ENCODE measurements at regions not wholly inside any gene's neighbourhood (a gene's known extent, or its start where the extent isn't known, plus 50 kb on each side); places are given as distances from the start of the nearest gene placed in this dataset.

GRCh38 chr5:98713856-98714255, 59.6 kb upstream of the RGMB start:
- Histone ChIP-seq H3K27ac (no peak overlapping the region), H3K4me3 (no peak overlapping the region), H3K4me1 (replicated peaks in 1 of 2) (no peaks in the 10 kb centered on the region)
- ATAC-seq (replicated peaks in 6 of 8): no peak
- in situ Hi-C loops (cut with MboI; ENCODE audit: low pct_unique_long_range_greater_than_20kb in 2 of 9, low sequenced_read_pairs in 9 of 9, unreplicated experiment in 9 of 9): no loop called here

- no peaks in the 10 kb centered on the region for H3K4me1 ChIP-seq (replicated peaks in 1 of 2)
- 0 to 100% (median 52%) methylated on average over 1 to 3 of the region's 3 CpGs for WGBS, 10 experiments
- ATAC-seq (replicated peaks in 6 of 8): no peak
- H3K4me3 ChIP-seq: no peak overlapping the region
- H3K27ac ChIP-seq: no peak overlapping the region
- in situ Hi-C loops (cut with MboI; ENCODE audit: low pct_unique_long_range_greater_than_20kb in 2 of 9, low sequenced_read_pairs in 9 of 9, unreplicated experiment in 9 of 9): no loop called here
Measured at GRCh38 chr5:98714710-98715288, 58.7 kb upstream of the RGMB start.

- no peak for ATAC-seq (replicated peaks in 6 of 8)
- Histone ChIP-seq H3K4me1 (replicated peaks in 1 of 2) (peaks cover 4 to 8% of the 10 kb centered on the region in 2 donors), H3K27ac (no peak overlapping the region), H3K4me3 (no peak overlapping the region)
- in situ Hi-C loops (cut with MboI; ENCODE audit: low pct_unique_long_range_greater_than_20kb in 2 of 9, low sequenced_read_pairs in 9 of 9, unreplicated experiment in 9 of 9): no loop called here
- WGBS, 10 experiments: 8 to 82% (median 45%) methylated on average over 1 of the region's 1 CpG
Measured at GRCh38 chr5:98721231-98721928, 52.1 kb upstream of the RGMB start.

- ATAC-seq (replicated peaks in 6 of 8): no peak
- Histone ChIP-seq H3K27ac (no peak overlapping the region), H3K4me1 (replicated peaks in 1 of 2) (peaks cover 4 to 8% of the 10 kb centered on the region in 2 donors), H3K4me3 (no peak overlapping the region)
- WGBS, 10 experiments: 6 to 100% (median 81%) methylated on average over 1 to 2 of the region's 2 CpGs; no CpG with 5 or more reads in 1 of the 10 experiments
- in situ Hi-C loops (cut with MboI; ENCODE audit: low pct_unique_long_range_greater_than_20kb in 2 of 9, low sequenced_read_pairs in 9 of 9, unreplicated experiment in 9 of 9): no loop called here
Measured at GRCh38 chr5:98722188-98722587, 51.3 kb upstream of the RGMB start.

- Histone ChIP-seq H3K27ac (no peak overlapping the region), H3K4me1 (replicated peaks in 1 of 2) (peaks cover 4 to 8% of the 10 kb centered on the region in 2 donors), H3K4me3 (no peak overlapping the region)
- ATAC-seq (replicated peaks in 6 of 8): no peak
- 56 to 100% (median 80%) methylated on average over 1 to 2 of the region's 2 CpGs; no CpG with 5 or more reads in 3 of the 10 experiments for WGBS, 10 experiments
- in situ Hi-C loops (cut with MboI; ENCODE audit: low pct_unique_long_range_greater_than_20kb in 2 of 9, low sequenced_read_pairs in 9 of 9, unreplicated experiment in 9 of 9): no loop called here
Measured at GRCh38 chr5:98723061-98723460, 50.4 kb upstream of the RGMB start.
